HuH-7 (cell line): ENCODE measurements at regions not wholly inside any gene's neighbourhood (a gene's known extent, or its start where the extent isn't known, plus 50 kb on each side); places are given as distances from the start of the nearest gene placed in this dataset.

Source experiments
- DNase-seq: peaks from one replicate; pipeline ENCODE4 v3.0.0; 2011; ENCODE audit warnings: low spot score

GRCh38 chr1:234759888-234760287 lies 149.9 kb upstream of the IRF2BP2 start:
- no peak for DNase-seq

GRCh38 chr1:234758851-234759250 lies 148.9 kb upstream of the IRF2BP2 start:
- no peak for DNase-seq

- no peak for DNase-seq
Measured at GRCh38 chr1:234756857-234757256, 146.9 kb upstream of the IRF2BP2 start.

- no peak for DNase-seq
Measured at GRCh38 chr1:234756066-234756774, 146.2 kb upstream of the IRF2BP2 start.

GRCh38 chr1:234755449-234755863 lies 145.5 kb upstream of the IRF2BP2 start:
- DNase-seq, result no peak

- DNase-seq, result no peak
Measured at GRCh38 chr1:234753979-234754378, 144.0 kb upstream of the IRF2BP2 start.

GRCh38 chr1:234752927-234753326 lies 142.9 kb upstream of the IRF2BP2 start:
- DNase-seq, result no peak

- DNase-seq, result no peak
Measured at GRCh38 chr1:234751678-234752077, 141.7 kb upstream of the IRF2BP2 start.

GRCh38 chr1:234750922-234751627 lies 141.1 kb upstream of the IRF2BP2 start:
- peak; percentile 62 for DNase-seq

- DNase-seq, result no peak
Measured at GRCh38 chr1:234748713-234749112, 138.7 kb upstream of the IRF2BP2 start.

- DNase-seq, result no peak
Measured at GRCh38 chr1:234748066-234748465, 138.1 kb upstream of the IRF2BP2 start.

- DNase-seq, result no peak
Measured at GRCh38 chr1:234746798-234747196, 136.8 kb upstream of the IRF2BP2 start.

- DNase-seq, result no peak
Measured at GRCh38 chr1:234745844-234746797, 136.1 kb upstream of the IRF2BP2 start.

- no peak for DNase-seq
Measured at GRCh38 chr1:234745276-234745675, 135.3 kb upstream of the IRF2BP2 start.

GRCh38 chr1:234743791-234744611 lies 134.0 kb upstream of the IRF2BP2 start:
- DNase-seq, result no peak

- no peak for DNase-seq
Measured at GRCh38 chr1:234742622-234743021, 132.6 kb upstream of the IRF2BP2 start.

- no peak for DNase-seq
Measured at GRCh38 chr1:234737967-234738314, 128.0 kb upstream of the IRF2BP2 start.

GRCh38 chr1:234735916-234736315 lies 125.9 kb upstream of the IRF2BP2 start:
- no peak for DNase-seq

- no peak for DNase-seq
Measured at GRCh38 chr1:234735476-234735875, 125.5 kb upstream of the IRF2BP2 start.

- DNase-seq, result no peak
Measured at GRCh38 chr1:234734869-234735268, 124.9 kb upstream of the IRF2BP2 start.

GRCh38 chr1:234734412-234734835 lies 124.4 kb upstream of the IRF2BP2 start:
- no peak for DNase-seq

- no peak for DNase-seq
Measured at GRCh38 chr1:234733427-234733826, 123.4 kb upstream of the IRF2BP2 start.
